Lower leg skin (tissue), 3 donors: ENCODE measurements at regions not wholly inside any gene's neighbourhood (a gene's known extent, or its start where the extent isn't known, plus 50 kb on each side); places are given as distances from the start of the nearest gene placed in this dataset.

ENCODE experiments used
- CTCF ChIP-seq, 3 donors: fragments of 450-650 bp; IDR thresholded peaks; one replicate each; pipeline ENCODE4 v1.5.1; 2016; ENCODE audit warnings: antibody characterized with exemption in 3 of 3, mild to moderate bottlenecking in 3 of 3, moderate library complexity in 2 of 3
- POLR2A ChIP-seq, 2 donors: fragments of 450-650 bp; IDR thresholded peaks; one replicate each; pipeline ENCODE4 v1.6.1; 2016 to 2017; ENCODE audit warnings: antibody characterized with exemption in 2 of 2, mild to moderate bottlenecking in 1 of 2, moderate library complexity in 1 of 2

- TF ChIP-seq POLR2A (IDR thresholded peaks at IDR 0.05) (no peak), CTCF (IDR thresholded peaks at IDR 0.05) (no peak)
Observed at GRCh38 chr7:94272821-94273583, 121.7 kb upstream of the COL1A2 start.
